Esophagus muscularis mucosa (tissue), 4 donors: ENCODE measurements at regions not wholly inside any gene's neighbourhood (a gene's known extent, or its start where the extent isn't known, plus 50 kb on each side); places are given as distances from the start of the nearest gene placed in this dataset.

Source experiments
- DNase-seq: peaks from one replicate; pipeline ENCODE4 v3.0.0-alpha.2; 2017; ENCODE audit errors: extremely low spot score
- H3K27ac ChIP-seq, 4 donors: fragments of 200-600 bp; sonication (generic); replicated peaks in 1 of 4; 1 replicate in 3 of 4; 2 replicates in 1 of 4; pipeline ENCODE4 v1.5.1; 2016 to 2019; ENCODE audit warnings: mild to moderate bottlenecking in 1 of 4
- H3K27me3 ChIP-seq, 4 donors: fragments of 200-600 bp; sonication (generic); one replicate each; pipeline versions ENCODE4 v1.5.1 to v1.6.0; 2016 to 2019
- H3K36me3 ChIP-seq, 4 donors: fragments of 200-600 bp; sonication (generic); one replicate each; pipeline ENCODE4 v1.5.1; 2016 to 2019
- H3K4me1 ChIP-seq, 4 donors: fragments of 200-600 bp; sonication (generic); one replicate each; pipeline ENCODE4 v1.5.1; 2016 to 2019
- H3K4me3 ChIP-seq, 4 donors: fragments of 200-600 bp; sonication (generic); 1 replicate in 2 of 4; 2 replicates in 2 of 4; pipeline ENCODE4 v1.5.1; 2016 to 2019; ENCODE audit warnings: mild to moderate bottlenecking in 4 of 4, moderate library complexity in 1 of 4
- H3K9me3 ChIP-seq, 4 donors: fragments of 200-600 bp; sonication (generic); 1 replicate in 3 of 4; 2 replicates in 1 of 4; pipeline ENCODE4 v1.5.1; 2016 to 2019
- CTCF ChIP-seq, 3 experiments: fragments of 200-600 bp in 2 of 3; fragments of 450-650 bp in 1 of 3; sonication (generic) in 2 of 3; IDR thresholded peaks; one replicate each; pipeline ENCODE4 v1.5.1; 2017 to 2019; ENCODE audit warnings: antibody characterized with exemption in 3 of 3, mild to moderate bottlenecking in 2 of 3, moderate library complexity in 1 of 3
- EP300 ChIP-seq: sonication (generic); formaldehyde crosslinking; IDR thresholded peaks from one replicate; pipeline ENCODE4 v1.6.1; 2017; ENCODE audit warnings: antibody characterized with exemption
- POLR2A ChIP-seq: fragments of 450-650 bp; IDR thresholded peaks from one replicate; pipeline ENCODE4 v1.6.1; 2017; ENCODE audit warnings: antibody characterized with exemption, moderate library complexity, mild to moderate bottlenecking, low read depth
- POLR2AphosphoS5 ChIP-seq, 2 donors: sonication (generic); formaldehyde crosslinking; IDR thresholded peaks; one replicate each; pipeline ENCODE4 v1.6.1; 2017; ENCODE audit warnings: antibody characterized with exemption in 2 of 2
- WGBS: methylation state at CpG from one replicate; pipeline ENCODE4 v1.1.5; 2018; 5-methylcytosine and 5-hydroxymethylcytosine counted together
- intact Hi-C: fragments of 100-400 bp; cut with DNase I; formaldehyde crosslinking; loops from one replicate; pipeline ENCODE4 v1.15.1; 2023

- H3K4me1 ChIP-seq: peaks cover 8 to 23% (median 16%) of the 10 kb centered on the region in 4 donors
- H3K9me3 ChIP-seq: no peaks in the 10 kb centered on the region
- H3K27me3 ChIP-seq: no peaks in the 10 kb centered on the region
- intact Hi-C loops: no loop called here
- no peak for DNase-seq
- WGBS: 92% methylated on average over 2 of the region's 2 CpGs
- no peak overlapping the region for H3K4me3 ChIP-seq
- H3K36me3 ChIP-seq: no peaks in the 10 kb centered on the region
- no peak overlapping the region for H3K27ac ChIP-seq
- TF ChIP-seq CTCF (IDR thresholded peaks at IDR 0.05) (no peak), POLR2AphosphoS5 (IDR thresholded peaks at IDR 0.05) (no peak), POLR2A (no peak), EP300 (no peak)
These were observed 98.7 kb upstream of the PLXNC1 start for GRCh38 chr12:94049718-94050117.

DNA sequence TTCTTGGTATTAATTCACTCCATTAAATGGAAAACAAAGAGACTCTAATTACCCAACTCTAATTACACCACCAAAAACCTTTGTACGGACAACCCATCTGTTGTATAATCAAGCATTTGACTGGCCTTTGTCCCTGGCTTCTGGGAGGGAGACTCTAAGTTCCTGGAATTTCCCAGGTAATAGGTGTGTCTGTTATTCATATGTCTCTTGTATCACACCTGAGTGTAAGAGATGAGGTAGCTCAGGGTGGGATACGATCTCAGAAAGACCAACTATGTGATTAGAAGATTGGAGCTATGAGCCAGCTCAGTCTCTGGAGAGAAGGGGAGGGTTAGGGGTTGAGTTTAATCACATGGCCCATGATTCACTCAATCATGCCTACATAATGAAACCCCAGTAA lies 94.7 kb upstream of the PLXNC1 start:
- intact Hi-C loops: no loop called here
- Histone ChIP-seq H3K9me3 (no peaks in the 10 kb centered on the region), H3K27me3 (no peaks in the 10 kb centered on the region), H3K4me3 (no peak overlapping the region), H3K36me3 (no peaks in the 10 kb centered on the region), H3K4me1 (peaks cover 4 to 15% (median 11%) of the 10 kb centered on the region in 4 donors), H3K27ac (no peak overlapping the region)
- 88% methylated on average over 2 of the region's 2 CpGs for WGBS
- no peak for DNase-seq
- TF ChIP-seq CTCF (IDR thresholded peaks at IDR 0.05) (no peak), EP300 (no peak), POLR2AphosphoS5 (IDR thresholded peaks at IDR 0.05) (no peak), POLR2A (no peak)

GRCh38 chr12:94055528-94055927 lies 92.8 kb upstream of the PLXNC1 start:
- H3K9me3 ChIP-seq: no peaks in the 10 kb centered on the region
- intact Hi-C loops: no loop called here
- no peak for DNase-seq
- WGBS: 84% methylated on average over 3 of the region's 3 CpGs
- no peak overlapping the region for H3K4me3 ChIP-seq
- H3K36me3 ChIP-seq: no peaks in the 10 kb centered on the region
- no peaks in the 10 kb centered on the region for H3K27me3 ChIP-seq
- no peak for TF ChIP-seq POLR2AphosphoS5 (IDR thresholded peaks at IDR 0.05)
- TF ChIP-seq CTCF (IDR thresholded peaks at IDR 0.05): no peak
- no peak for TF ChIP-seq EP300
- TF ChIP-seq POLR2A: no peak
- H3K4me1 ChIP-seq: peaks cover 3 to 15% (median 11%) of the 10 kb centered on the region in 4 donors
- no peak overlapping the region for H3K27ac ChIP-seq

GRCh38 chr12:94056419-94057158 lies 91.8 kb upstream of the PLXNC1 start:
- Histone ChIP-seq H3K27me3 (no peaks in the 10 kb centered on the region), H3K36me3 (no peaks in the 10 kb centered on the region), H3K4me3 (no peak overlapping the region), H3K4me1 (peaks cover 3 to 15% (median 11%) of the 10 kb centered on the region in 4 donors), H3K9me3 (no peaks in the 10 kb centered on the region), H3K27ac (no peak overlapping the region)
- DNase-seq: no peak
- no peak for TF ChIP-seq CTCF (IDR thresholded peaks at IDR 0.05)
- TF ChIP-seq POLR2AphosphoS5 (IDR thresholded peaks at IDR 0.05): no peak
- TF ChIP-seq EP300: no peak
- TF ChIP-seq POLR2A: no peak
- intact Hi-C loops: no loop called here
- 91% methylated on average over 2 of the region's 2 CpGs for WGBS
